ENCODE measurements at regions not wholly inside any gene's neighbourhood (a gene's known extent, or its start where the extent isn't known, plus 50 kb on each side); places are given as distances from the start of the nearest gene placed in this dataset.

DNA sequence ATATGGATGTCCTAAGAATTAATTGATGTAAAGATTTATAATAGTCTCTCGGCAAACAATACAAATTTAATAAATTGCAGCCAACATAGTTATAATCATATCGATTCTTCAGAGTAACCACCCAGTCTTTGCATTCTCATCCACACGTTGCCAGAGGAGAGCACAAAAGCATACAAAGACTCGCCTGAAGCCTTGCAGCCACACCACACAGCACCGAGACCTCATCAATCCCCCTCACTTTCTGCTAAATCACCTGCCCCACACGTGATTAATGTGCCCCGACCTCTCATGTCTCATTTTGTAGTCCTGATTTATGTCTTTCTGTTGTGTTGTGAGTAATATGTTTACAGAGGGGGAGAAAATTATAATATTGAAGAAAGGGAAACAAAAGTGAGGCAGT is 510.4 kb downstream of the TRIML1 start:
- Histone ChIP-seq H3K27me3 (no peaks in the 10 kb centered on the region), H3K4me3 (no peak overlapping the region), H3K9me3 (no peaks in the 10 kb centered on the region), H3K36me3 (no peaks in the 10 kb centered on the region), H3K27ac (no peak overlapping the region), H3K4me1 (no peaks in the 10 kb centered on the region)
- DNase-seq (ENCODE audit: low spot score in 2 of 2) = no peak
- TF ChIP-seq EP300 (IDR thresholded peaks at IDR 0.05) (no peak), POLR2A (IDR thresholded peaks at IDR 0.05) (no peak)
- TF ChIP-seq, protein P1, sequence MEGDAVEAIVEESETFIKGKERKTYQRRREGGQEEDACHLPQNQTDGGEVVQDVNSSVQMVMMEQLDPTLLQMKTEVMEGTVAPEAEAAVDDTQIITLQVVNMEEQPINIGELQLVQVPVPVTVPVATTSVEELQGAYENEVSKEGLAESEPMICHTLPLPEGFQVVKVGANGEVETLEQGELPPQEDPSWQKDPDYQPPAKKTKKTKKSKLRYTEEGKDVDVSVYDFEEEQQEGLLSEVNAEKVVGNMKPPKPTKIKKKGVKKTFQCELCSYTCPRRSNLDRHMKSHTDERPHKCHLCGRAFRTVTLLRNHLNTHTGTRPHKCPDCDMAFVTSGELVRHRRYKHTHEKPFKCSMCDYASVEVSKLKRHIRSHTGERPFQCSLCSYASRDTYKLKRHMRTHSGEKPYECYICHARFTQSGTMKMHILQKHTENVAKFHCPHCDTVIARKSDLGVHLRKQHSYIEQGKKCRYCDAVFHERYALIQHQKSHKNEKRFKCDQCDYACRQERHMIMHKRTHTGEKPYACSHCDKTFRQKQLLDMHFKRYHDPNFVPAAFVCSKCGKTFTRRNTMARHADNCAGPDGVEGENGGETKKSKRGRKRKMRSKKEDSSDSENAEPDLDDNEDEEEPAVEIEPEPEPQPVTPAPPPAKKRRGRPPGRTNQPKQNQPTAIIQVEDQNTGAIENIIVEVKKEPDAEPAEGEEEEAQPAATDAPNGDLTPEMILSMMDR (IDR thresholded peaks at IDR 0.05) = no peak
- WGBS, 2 donors = 78 to 81% methylated on average over 7 of the region's 7 CpGs

DNA sequence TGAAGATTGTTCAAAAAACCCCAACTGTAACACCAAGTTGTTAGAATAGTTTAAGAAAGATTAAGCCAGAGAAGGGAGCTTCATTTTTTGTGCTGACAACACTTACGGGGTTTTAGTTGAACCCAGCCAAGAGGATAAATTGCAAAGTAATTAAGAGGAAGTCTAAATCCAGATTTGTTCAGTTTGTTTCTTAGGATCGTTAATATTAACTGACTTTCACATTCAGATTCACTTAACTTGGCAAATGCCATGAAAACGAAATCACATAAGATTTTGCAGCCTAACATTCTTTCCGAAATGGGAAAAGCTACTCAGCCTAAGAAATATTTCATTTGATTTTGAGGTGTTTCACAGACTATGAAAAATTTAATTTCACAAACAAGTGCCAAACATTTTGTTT is 511.3 kb downstream of the TRIML1 start:
- Histone ChIP-seq H3K4me3 (no peak overlapping the region), H3K27me3 (no peaks in the 10 kb centered on the region), H3K9me3 (no peaks in the 10 kb centered on the region), H3K27ac (no peak overlapping the region), H3K4me1 (no peaks in the 10 kb centered on the region), H3K36me3 (no peaks in the 10 kb centered on the region)
- 64 to 70% methylated on average over 4 of the region's 4 CpGs for WGBS, 2 donors
- DNase-seq (ENCODE audit: low spot score in 2 of 2) = no peak
- no peak for TF ChIP-seq POLR2A (IDR thresholded peaks at IDR 0.05)
- no peak for TF ChIP-seq EP300 (IDR thresholded peaks at IDR 0.05)
- TF ChIP-seq, protein P1 (IDR thresholded peaks at IDR 0.05) = no peak

DNA sequence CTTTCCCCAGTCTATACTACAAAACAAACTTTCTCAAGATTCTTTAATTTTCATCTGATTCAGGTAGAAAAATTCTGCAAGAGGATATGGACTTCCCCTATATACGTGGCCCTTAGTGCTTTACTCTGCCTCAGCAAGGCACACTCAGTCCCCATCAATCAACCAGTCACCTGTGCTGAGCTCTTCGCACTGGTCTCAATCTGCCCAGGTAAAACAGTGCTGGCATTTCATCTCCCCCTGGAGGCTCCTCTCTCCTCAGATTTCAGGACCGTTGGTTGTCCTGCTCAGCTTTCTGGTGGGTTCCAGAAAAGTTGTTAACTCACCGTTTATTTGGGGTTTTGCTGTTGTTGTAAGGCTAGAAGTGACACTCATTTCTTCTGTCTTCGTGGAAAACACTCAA is 518.1 kb downstream of the TRIML1 start:
- no peaks in the 10 kb centered on the region for H3K4me1 ChIP-seq
- DNase-seq (ENCODE audit: low spot score in 2 of 2) = no peak
- no peak overlapping the region for H3K27ac ChIP-seq
- TF ChIP-seq, protein P1 (IDR thresholded peaks at IDR 0.05) = no peak
- no peak for TF ChIP-seq EP300 (IDR thresholded peaks at IDR 0.05)
- H3K36me3 ChIP-seq = no peaks in the 10 kb centered on the region
- no peaks in the 10 kb centered on the region for H3K27me3 ChIP-seq
- no peak overlapping the region for H3K4me3 ChIP-seq
- WGBS, 2 donors = 89 to 90% methylated on average over 5 of the region's 5 CpGs
- H3K9me3 ChIP-seq = peaks cover 0 to 6% (median 0%) of the 10 kb centered on the region in 4 donors

DNA sequence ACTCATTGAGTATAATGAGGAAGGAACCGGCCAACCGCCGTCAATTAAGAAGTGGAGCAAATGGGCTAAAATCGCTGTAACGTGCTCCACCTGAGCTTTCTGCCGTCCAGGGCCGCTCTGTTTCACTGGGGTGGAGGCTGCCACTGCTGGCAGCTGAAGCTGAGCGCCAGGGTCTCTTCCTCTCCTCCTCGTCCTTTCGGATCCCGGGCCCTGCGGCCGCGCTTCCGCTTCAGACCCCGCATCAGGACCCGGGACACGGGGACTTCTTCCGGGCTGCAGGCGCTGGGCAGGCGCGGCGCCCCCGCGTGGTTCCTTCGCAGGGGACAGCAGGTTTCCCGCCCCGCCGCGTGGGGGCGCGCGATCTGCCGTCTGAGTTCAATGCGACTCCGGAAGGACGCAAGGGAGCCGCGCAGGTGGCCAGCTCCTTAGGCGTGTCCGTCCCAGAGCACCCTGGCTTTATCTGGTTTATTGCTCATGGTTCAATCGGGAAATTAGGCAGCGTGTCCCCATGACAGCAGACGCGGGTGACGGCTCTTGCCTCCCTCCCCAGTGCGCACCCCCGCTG is 519.8 kb downstream of the TRIML1 start:
- WGBS, 2 donors = 87 to 93% methylated on average over 47 to 48 of the region's 48 CpGs
- H3K27ac ChIP-seq = no peak overlapping the region
- DNase-seq (ENCODE audit: low spot score in 2 of 2) = no peak
- H3K27me3 ChIP-seq = no peaks in the 10 kb centered on the region
- H3K36me3 ChIP-seq = no peaks in the 10 kb centered on the region
- H3K9me3 ChIP-seq = peaks cover 0 to 6% (median 0%) of the 10 kb centered on the region in 4 donors
- H3K4me1 ChIP-seq = no peaks in the 10 kb centered on the region
- no peak overlapping the region for H3K4me3 ChIP-seq
- no peak for TF ChIP-seq POLR2A (IDR thresholded peaks at IDR 0.05)
- TF ChIP-seq, protein P1 (IDR thresholded peaks at IDR 0.05) = no peak
- TF ChIP-seq EP300 (IDR thresholded peaks at IDR 0.05) = no peak

DNA sequence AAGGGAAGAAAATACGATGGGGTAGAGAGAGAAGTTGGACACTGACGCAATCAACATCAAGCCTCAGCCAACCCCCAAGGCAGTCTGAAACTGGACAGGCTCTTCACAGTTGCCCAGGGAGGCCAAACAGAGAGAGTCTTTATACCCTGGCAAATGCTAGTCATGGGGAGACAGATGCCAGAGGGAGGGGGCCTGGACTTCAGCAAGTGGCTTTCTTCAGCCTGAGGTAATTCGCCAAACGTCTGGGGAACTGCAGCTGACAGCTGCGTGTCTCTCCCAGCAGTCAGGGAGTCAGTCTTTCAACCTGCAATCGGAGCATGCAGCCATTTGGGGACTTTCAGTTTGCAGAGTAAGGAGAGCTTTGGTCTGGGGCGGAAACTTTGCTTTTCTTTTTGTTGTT is 521.6 kb downstream of the TRIML1 start:
- no peak for TF ChIP-seq POLR2A (IDR thresholded peaks at IDR 0.05)
- no peak for TF ChIP-seq EP300 (IDR thresholded peaks at IDR 0.05)
- TF ChIP-seq, protein P1 (IDR thresholded peaks at IDR 0.05) = no peak
- WGBS, 2 donors = 36 to 67% methylated on average over 7 of the region's 7 CpGs
- DNase-seq (ENCODE audit: low spot score in 2 of 2) = no peak
- H3K4me1 ChIP-seq = peaks cover 0 to 4% (median 0%) of the 10 kb centered on the region in 4 donors
- H3K27me3 ChIP-seq = no peaks in the 10 kb centered on the region
- no peak overlapping the region for H3K27ac ChIP-seq
- H3K36me3 ChIP-seq = no peaks in the 10 kb centered on the region
- H3K4me3 ChIP-seq = no peak overlapping the region
- H3K9me3 ChIP-seq = peaks cover 0 to 6% (median 0%) of the 10 kb centered on the region in 4 donors
